Stomach (tissue), 4 donors: ENCODE measurements at regions not wholly inside any gene's neighbourhood (a gene's known extent, or its start where the extent isn't known, plus 50 kb on each side); places are given as distances from the start of the nearest gene placed in this dataset.

Experiments used
- CTCF ChIP-seq, 7 experiments: fragments of 450-650 bp in 4 of 7; fragments of 200-600 bp in 3 of 7; sonication (generic) in 3 of 7; IDR thresholded peaks; one replicate each; pipeline ENCODE4 v1.5.1; 2016 to 2019; ENCODE audit warnings: antibody characterized with exemption in 7 of 7, control low read depth in 2 of 7, mild to moderate bottlenecking in 1 of 7
- POLR2A ChIP-seq, 4 donors: fragments of 450-650 bp; IDR thresholded peaks; one replicate each; pipeline ENCODE4 v1.6.1; 2016; ENCODE audit warnings: antibody characterized with exemption in 4 of 4, control low read depth in 2 of 4, mild to moderate bottlenecking in 1 of 4, moderate library complexity in 1 of 4

DNA sequence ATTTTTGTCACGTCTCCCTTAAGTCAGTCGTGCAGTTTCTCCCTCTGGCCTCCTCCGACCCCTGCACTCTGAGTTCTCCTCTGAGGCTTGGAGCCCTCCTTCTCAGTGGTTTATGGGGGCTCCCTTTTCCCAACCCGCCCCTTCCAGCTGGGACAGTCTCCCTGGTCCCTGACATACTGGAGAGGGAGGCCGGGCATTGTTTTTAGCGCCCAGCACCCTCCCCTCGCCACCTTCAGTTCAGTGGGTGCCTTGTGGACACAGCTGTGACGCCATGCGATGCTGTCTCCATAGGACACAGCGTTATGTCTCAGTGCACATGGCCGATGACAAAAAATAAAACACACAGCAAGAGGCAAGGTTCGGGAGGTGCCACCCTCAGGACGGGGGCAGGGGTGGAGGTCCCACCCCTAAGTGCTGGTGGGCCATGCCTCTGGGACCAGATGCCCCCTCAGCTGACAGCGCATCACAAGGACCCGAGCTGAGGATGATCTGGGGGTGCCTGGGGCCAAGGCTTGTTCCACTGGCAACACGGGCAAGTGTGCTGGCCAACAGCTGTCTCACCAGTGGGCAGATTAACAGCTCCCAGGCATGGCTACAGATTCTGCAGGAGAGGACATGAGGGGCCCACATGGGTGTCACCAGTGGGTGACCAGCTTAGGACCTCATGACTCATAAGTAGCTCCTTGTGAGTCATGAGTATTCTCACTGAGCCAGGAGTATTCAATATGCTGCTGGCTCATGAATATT, 81.6 kb downstream of the PLXNA1 start:
- TF ChIP-seq CTCF (IDR thresholded peaks at IDR 0.05) (no peak), POLR2A (IDR thresholded peaks at IDR 0.05) (no peak)
